Smooth muscle cell (in vitro differentiated cells): ENCODE measurements at regions not wholly inside any gene's neighbourhood (a gene's known extent, or its start where the extent isn't known, plus 50 kb on each side); places are given as distances from the start of the nearest gene placed in this dataset.

ENCODE experiments used
- DNase-seq: peaks from one replicate; lab custom pipeline; 2025; ENCODE audit not compliant: unreplicated experiment; lab: John Stamatoyannopoulos, UW
- H2AFZ ChIP-seq: fragments of 200-600 bp; sonication (generic); 2 replicates; pipeline ENCODE4 v1.6.0; 2016; ENCODE audit warnings: antibody characterized with exemption, low read depth, mild to moderate bottlenecking
- H3F3A ChIP-seq: fragments of 200-600 bp; sonication (generic); 2 replicates; pipeline ENCODE4 v1.6.0; 2017; ENCODE audit warnings: antibody characterized with exemption, low read depth
- H3K27ac ChIP-seq: fragments of 200-600 bp; sonication (generic); 2 replicates; pipeline ENCODE4 v1.5.1; 2016; ENCODE audit warnings: low read depth, mild to moderate bottlenecking
- H3K27me3 ChIP-seq: fragments of 200-600 bp; sonication (generic); 2 replicates; pipeline ENCODE4 v1.6.1; 2016; ENCODE audit warnings: low read depth, mild to moderate bottlenecking
- H3K36me3 ChIP-seq: fragments of 200-600 bp; sonication (generic); 2 replicates; pipeline ENCODE4 v1.5.1; 2016; ENCODE audit warnings: low read depth
- H3K4me1 ChIP-seq: fragments of 200-600 bp; sonication (generic); 2 replicates; pipeline ENCODE4 v1.5.1; 2016; ENCODE audit warnings: low read depth
- H3K4me2 ChIP-seq: fragments of 200-600 bp; sonication (generic); 2 replicates; pipeline ENCODE4 v1.6.0; 2016; ENCODE audit warnings: mild to moderate bottlenecking
- H3K4me3 ChIP-seq: fragments of 200-600 bp; sonication (generic); 2 replicates; pipeline ENCODE4 v1.5.1; 2016; ENCODE audit warnings: mild to moderate bottlenecking
- H3K79me2 ChIP-seq: fragments of 200-600 bp; sonication (generic); 2 replicates; pipeline ENCODE4 v1.6.0; 2016; ENCODE audit warnings: low read depth, mild to moderate bottlenecking
- H3K9ac ChIP-seq: fragments of 200-600 bp; sonication (generic); 2 replicates; pipeline ENCODE4 v1.6.0; 2016; ENCODE audit warnings: low read depth
- H3K9me3 ChIP-seq: fragments of 200-600 bp; sonication (generic); replicated peaks from 2 replicates; pipeline ENCODE4 v1.5.1; 2016; ENCODE audit warnings: low read depth
- H4K20me1 ChIP-seq: fragments of 200-600 bp; sonication (generic); 2 replicates; pipeline ENCODE4 v1.6.0; 2016; ENCODE audit warnings: low read depth
- WGBS: methylation state at CpG from one replicate; pipeline ENCODE4 v1.1.7; 2016; ENCODE audit warnings: low lambda C conversion rate; 5-methylcytosine and 5-hydroxymethylcytosine counted together
- TF ChIP-seq, protein P1 (sequence below): fragments of 200-600 bp; sonication (generic); IDR thresholded peaks from 2 replicates; pipeline ENCODE4 v1.5.1; 2017; ENCODE audit warnings: borderline replicate concordance, mild to moderate bottlenecking, antibody characterized with exemption; ENCODE audit not compliant: insufficient read depth, poor library complexity, severe bottlenecking

DNA sequence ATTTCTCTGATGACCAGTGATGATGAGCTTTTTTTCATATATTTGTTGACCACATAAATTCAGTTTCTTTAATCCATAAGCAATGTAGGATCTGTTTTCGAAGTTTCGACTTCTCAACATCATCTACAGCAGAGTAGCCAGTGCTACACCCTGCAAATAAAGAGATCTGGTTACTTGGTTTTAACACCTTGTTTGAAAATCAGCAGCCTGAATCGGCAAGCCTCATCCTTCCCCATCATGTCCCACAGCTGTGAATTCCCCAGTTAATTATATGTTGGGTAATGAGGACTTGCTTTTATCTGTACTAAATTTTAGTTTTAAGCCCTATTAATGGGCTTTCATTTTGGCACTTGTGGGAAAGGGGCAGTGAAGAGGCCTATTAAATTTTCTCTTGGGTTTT is 80.6 kb downstream of the BMP2 start:
- TF ChIP-seq, protein P1, sequence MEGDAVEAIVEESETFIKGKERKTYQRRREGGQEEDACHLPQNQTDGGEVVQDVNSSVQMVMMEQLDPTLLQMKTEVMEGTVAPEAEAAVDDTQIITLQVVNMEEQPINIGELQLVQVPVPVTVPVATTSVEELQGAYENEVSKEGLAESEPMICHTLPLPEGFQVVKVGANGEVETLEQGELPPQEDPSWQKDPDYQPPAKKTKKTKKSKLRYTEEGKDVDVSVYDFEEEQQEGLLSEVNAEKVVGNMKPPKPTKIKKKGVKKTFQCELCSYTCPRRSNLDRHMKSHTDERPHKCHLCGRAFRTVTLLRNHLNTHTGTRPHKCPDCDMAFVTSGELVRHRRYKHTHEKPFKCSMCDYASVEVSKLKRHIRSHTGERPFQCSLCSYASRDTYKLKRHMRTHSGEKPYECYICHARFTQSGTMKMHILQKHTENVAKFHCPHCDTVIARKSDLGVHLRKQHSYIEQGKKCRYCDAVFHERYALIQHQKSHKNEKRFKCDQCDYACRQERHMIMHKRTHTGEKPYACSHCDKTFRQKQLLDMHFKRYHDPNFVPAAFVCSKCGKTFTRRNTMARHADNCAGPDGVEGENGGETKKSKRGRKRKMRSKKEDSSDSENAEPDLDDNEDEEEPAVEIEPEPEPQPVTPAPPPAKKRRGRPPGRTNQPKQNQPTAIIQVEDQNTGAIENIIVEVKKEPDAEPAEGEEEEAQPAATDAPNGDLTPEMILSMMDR = no peak
- no peaks in the 10 kb centered on the region for H4K20me1 ChIP-seq
- no peak overlapping the region for H3K4me3 ChIP-seq
- no peak overlapping the region for H3K9ac ChIP-seq
- H3K27me3 ChIP-seq = peaks cover 18% of the 10 kb centered on the region
- H3K9me3 ChIP-seq = no peaks in the 10 kb centered on the region
- peaks cover 5% of the 10 kb centered on the region for H3K4me1 ChIP-seq
- no peaks in the 10 kb centered on the region for H3K36me3 ChIP-seq
- WGBS = 60% methylated on average over 3 of the region's 3 CpGs
- H3K27ac ChIP-seq = no peak overlapping the region
- H3K79me2 ChIP-seq = no peaks in the 10 kb centered on the region
- H3K4me2 ChIP-seq = no peak overlapping the region
- no peak overlapping the region for H2AFZ ChIP-seq
- no peaks in the 10 kb centered on the region for H3F3A ChIP-seq
- no peak for DNase-seq

DNA sequence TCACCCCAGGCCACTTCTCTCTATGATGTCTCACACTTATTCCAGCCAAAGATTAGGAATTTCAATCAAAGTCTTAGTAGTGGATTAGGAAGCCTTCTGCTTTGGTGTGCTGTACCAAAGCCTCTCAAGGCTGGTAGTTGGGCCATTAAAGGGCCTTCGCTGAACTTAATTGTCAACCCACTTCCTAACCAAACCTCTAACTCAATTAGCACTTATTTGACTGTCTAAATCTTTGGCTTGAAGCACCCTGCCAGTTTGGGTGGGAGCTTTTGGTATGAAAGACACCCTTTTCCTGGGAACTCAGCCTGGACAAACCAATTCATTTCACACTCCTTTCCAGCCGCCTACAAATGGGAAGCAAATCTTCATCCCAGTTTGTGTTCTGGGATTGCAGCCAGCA is 81.5 kb downstream of the BMP2 start:
- Histone ChIP-seq H3K9ac (no peak overlapping the region), H3K9me3 (no peaks in the 10 kb centered on the region), H3F3A (no peaks in the 10 kb centered on the region), H3K27me3 (peaks cover 18% of the 10 kb centered on the region), H2AFZ (no peak overlapping the region), H3K79me2 (no peaks in the 10 kb centered on the region), H3K4me3 (no peak overlapping the region), H3K4me2 (no peak overlapping the region), H3K36me3 (no peaks in the 10 kb centered on the region), H3K27ac (no peak overlapping the region), H3K4me1 (peaks cover 5% of the 10 kb centered on the region), H4K20me1 (no peaks in the 10 kb centered on the region)
- TF ChIP-seq, protein P1 = no peak
- 45% methylated on average over 2 of the region's 2 CpGs for WGBS
- DNase-seq = no peak

DNA sequence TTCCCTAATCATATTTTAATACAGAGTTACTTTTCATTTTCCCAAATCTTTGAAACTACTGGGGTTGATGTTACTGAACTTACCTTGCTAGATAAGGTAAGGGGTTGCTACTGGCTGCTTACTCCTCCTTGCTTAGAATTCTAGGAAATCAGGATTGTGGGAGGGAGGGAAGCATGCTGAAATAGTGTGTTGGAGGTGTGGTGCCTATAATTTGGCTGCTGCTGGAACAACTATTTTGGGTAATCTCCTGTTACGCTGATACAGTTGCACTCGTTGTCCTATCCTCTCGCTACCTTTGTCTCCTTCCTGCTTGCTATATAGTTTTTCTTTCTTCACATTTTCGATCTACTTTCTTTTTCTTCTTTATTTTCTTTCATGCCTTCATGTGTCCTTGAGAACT is 83.7 kb downstream of the BMP2 start:
- Histone ChIP-seq H3K4me1 (peaks cover 5% of the 10 kb centered on the region), H3K27me3 (peaks cover 7% of the 10 kb centered on the region), H3K4me3 (no peak overlapping the region), H3K27ac (no peak overlapping the region), H4K20me1 (no peaks in the 10 kb centered on the region), H3K4me2 (no peak overlapping the region), H3K79me2 (no peaks in the 10 kb centered on the region), H2AFZ (no peak overlapping the region), H3K9ac (no peak overlapping the region), H3F3A (no peaks in the 10 kb centered on the region), H3K36me3 (no peaks in the 10 kb centered on the region), H3K9me3 (no peaks in the 10 kb centered on the region)
- TF ChIP-seq, protein P1 = no peak
- WGBS = 92% methylated on average over 4 of the region's 4 CpGs
- no peak for DNase-seq

DNA sequence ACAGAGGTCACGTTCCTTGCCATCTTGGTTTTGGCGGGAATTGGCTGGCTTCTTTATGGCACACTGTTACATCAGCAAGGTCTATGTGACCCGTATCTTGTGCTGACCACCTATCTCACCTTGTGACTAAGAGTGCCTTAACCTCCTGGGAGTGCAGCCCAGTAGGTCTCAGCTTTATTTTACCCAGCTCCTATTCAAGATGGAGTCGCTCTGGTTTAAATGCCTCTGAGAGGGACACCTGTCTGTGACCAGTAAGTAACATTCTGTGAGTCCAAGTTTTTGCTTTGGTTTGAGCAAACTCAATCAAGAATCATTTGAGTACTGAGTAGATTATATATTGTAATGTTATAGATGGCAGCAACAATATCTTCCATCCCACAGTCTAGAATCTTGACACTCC is 85.0 kb downstream of the BMP2 start:
- H2AFZ ChIP-seq = no peak overlapping the region
- no peaks in the 10 kb centered on the region for H3K79me2 ChIP-seq
- TF ChIP-seq, protein P1 = no peak
- peaks cover 7% of the 10 kb centered on the region for H3K27me3 ChIP-seq
- peaks cover 5% of the 10 kb centered on the region for H3K4me1 ChIP-seq
- H3K27ac ChIP-seq = no peak overlapping the region
- no peak overlapping the region for H3K9ac ChIP-seq
- H3K9me3 ChIP-seq = no peaks in the 10 kb centered on the region
- H3K4me2 ChIP-seq = no peak overlapping the region
- H3K4me3 ChIP-seq = no peak overlapping the region
- no peak for DNase-seq
- H3K36me3 ChIP-seq = no peaks in the 10 kb centered on the region
- no peaks in the 10 kb centered on the region for H4K20me1 ChIP-seq
- H3F3A ChIP-seq = no peaks in the 10 kb centered on the region
- WGBS = 95% methylated on average over 4 of the region's 4 CpGs
